T-helper 2 cell treated with Interferon-gamma antibody and Interleukin-4, amounts not matched to agents 5 μg/mL and 100 μg/mL, for 36 hours (primary cell): ENCODE measurements at regions not wholly inside any gene's neighbourhood (a gene's known extent, or its start where the extent isn't known, plus 50 kb on each side); places are given as distances from the start of the nearest gene placed in this dataset.

Experiments used
- DNase-seq: peaks from one replicate; pipeline ENCODE4 v3.0.0; 2021; ENCODE audit warnings: low spot score
- H3K27ac Mint-ChIP-seq: one replicate; pipeline ENCODE4 v1.8.0; 2021; ENCODE audit warnings: mild to moderate bottlenecking, mixed read lengths
- H3K27me3 Mint-ChIP-seq: one replicate; pipeline ENCODE4 v1.8.0; 2021; ENCODE audit warnings: low read depth, mixed read lengths
- H3K36me3 Mint-ChIP-seq: one replicate; pipeline ENCODE4 v1.8.0; 2021; ENCODE audit warnings: low read depth, mixed read lengths
- H3K4me1 Mint-ChIP-seq: one replicate; pipeline ENCODE4 v1.8.0; 2021; ENCODE audit warnings: low read depth, mixed read lengths
- H3K4me3 Mint-ChIP-seq: one replicate; pipeline ENCODE4 v1.8.0; 2022; ENCODE audit warnings: mild to moderate bottlenecking, moderate library complexity, mixed read lengths
- H3K9me3 Mint-ChIP-seq: one replicate; pipeline ENCODE4 v1.8.0; 2021; ENCODE audit warnings: mixed read lengths

DNA sequence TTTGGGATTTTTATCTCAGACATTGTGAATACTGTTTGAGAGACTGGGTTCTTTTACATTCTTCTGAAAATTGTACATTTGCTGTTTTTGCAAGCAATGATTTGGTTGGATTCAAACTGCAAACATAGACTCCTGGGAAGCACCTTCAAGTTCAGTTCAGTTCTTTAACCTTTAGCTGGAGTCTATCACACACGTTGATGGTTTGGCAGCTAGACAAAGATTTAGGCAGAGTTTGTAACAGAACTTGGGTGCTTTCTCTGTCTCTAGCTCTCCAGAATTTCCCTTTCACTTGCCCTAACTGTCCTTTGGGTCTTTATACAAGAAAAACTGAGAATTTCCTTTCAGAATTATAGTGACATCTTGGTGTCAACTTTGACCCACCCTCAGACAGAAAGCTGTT, 556.6 kb downstream of the DIAPH3 start:
- no peaks in the 10 kb centered on the region for H3K36me3 Mint-ChIP-seq
- H3K9me3 Mint-ChIP-seq: no peaks in the 10 kb centered on the region
- no peak overlapping the region for H3K27ac Mint-ChIP-seq
- no peaks in the 10 kb centered on the region for H3K4me1 Mint-ChIP-seq
- H3K4me3 Mint-ChIP-seq: no peak overlapping the region
- no peak for DNase-seq
- no peaks in the 10 kb centered on the region for H3K27me3 Mint-ChIP-seq

DNA sequence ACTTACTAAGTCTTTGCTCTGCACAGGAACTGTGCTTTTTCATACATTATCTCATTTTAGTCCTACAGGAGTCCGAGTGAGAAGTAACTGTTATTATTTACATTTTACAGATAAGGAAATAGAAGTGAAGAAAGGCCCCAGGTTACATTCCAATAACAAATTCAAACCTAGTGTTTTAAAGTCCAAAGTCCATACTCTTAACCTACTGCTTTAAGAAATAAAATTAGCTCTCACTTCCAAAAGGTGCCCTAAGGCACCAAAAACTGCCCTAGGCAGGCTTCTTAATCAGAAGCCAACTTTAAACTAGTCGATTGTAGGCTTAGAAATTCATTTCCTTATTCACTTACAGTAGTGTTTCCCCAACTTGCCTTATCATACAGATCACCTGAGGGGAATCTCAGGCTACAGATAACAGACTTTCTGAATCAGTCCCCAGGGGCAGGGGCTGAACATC, 555.9 kb downstream of the DIAPH3 start:
- Mint-ChIP-seq H3K27ac (no peak overlapping the region), H3K4me3 (no peak overlapping the region), H3K27me3 (no peaks in the 10 kb centered on the region), H3K36me3 (no peaks in the 10 kb centered on the region), H3K9me3 (no peaks in the 10 kb centered on the region), H3K4me1 (no peaks in the 10 kb centered on the region)
- DNase-seq: no peak

DNA sequence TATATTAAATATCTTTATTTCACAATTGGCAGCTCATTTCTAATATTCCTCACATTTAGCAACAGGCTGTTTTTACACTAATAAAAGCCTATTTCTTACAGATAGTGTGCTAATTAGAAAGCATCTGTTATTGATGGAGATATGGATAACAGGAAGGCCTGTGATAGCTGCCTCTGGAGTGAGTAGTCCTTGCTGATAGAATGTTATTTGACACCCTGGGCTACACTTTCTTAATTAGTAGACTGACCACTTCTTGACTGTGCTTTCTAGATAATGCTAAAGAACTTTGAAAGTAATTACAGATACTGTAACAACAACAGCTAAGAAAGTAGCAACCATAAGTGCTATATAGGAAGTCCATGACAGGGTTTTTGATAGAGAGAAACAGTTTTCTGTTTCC, 554.3 kb downstream of the DIAPH3 start:
- DNase-seq: no peak
- Mint-ChIP-seq H3K36me3 (no peaks in the 10 kb centered on the region), H3K27me3 (no peaks in the 10 kb centered on the region), H3K9me3 (no peaks in the 10 kb centered on the region), H3K4me3 (no peak overlapping the region), H3K27ac (no peak overlapping the region), H3K4me1 (no peaks in the 10 kb centered on the region)
